HG02870 (cell line): ENCODE measurements at regions not wholly inside any gene's neighbourhood (a gene's known extent, or its start where the extent isn't known, plus 50 kb on each side); places are given as distances from the start of the nearest gene placed in this dataset.
"Not testable (repeated sequence)": the region's sequence is repeated elsewhere in the genome, so short reads cannot be mapped to it uniquely, and the experiment has no call there.

ENCODE experiments used
- ATAC-seq: cut with Tn5 transposase; IDR thresholded peaks from one replicate; pipeline ENCODE4 v1.9.1; 2021; ENCODE audit warnings: mild to moderate bottlenecking, moderate library complexity; ENCODE audit not compliant: unreplicated experiment

DNA sequence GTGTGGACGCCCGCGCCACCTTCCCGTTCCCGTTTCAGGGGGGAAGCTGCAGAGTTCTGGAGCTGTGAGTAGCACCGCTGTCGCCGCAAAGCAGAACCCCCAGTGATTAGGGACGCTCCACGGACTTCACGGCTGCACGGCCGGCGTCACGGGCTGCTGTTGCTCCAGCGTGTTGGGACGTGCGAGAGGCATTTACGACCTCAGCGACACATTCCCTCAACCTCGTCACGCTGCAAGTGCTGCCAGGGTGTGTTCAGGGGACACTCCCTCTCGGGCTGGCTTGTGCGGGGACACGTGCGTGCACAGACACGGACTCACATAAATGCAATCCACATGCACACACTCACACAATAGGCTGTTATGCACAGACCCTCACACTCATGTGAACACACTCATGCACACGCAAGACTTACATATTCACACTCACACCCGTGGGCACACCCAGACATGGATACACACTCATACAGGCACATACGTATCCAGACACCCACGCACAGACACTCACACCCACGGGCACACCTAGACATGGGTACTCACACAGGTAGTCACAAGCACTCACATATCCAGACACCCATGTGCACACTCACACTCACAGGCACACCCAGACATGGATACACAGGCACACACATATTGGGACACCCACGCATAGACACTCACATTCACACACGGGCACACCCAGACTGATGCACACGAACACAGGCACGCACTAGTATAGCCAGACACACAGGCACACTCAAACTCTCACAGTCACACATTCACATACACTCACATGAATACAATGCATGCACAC, 198.0 kb upstream of the ZNF469 start:
- not testable (repeated sequence) for ATAC-seq

- not testable (repeated sequence) for ATAC-seq
Observed at GRCh38 chr16:88185406-88185805, 197.4 kb upstream of the ZNF469 start.

DNA sequence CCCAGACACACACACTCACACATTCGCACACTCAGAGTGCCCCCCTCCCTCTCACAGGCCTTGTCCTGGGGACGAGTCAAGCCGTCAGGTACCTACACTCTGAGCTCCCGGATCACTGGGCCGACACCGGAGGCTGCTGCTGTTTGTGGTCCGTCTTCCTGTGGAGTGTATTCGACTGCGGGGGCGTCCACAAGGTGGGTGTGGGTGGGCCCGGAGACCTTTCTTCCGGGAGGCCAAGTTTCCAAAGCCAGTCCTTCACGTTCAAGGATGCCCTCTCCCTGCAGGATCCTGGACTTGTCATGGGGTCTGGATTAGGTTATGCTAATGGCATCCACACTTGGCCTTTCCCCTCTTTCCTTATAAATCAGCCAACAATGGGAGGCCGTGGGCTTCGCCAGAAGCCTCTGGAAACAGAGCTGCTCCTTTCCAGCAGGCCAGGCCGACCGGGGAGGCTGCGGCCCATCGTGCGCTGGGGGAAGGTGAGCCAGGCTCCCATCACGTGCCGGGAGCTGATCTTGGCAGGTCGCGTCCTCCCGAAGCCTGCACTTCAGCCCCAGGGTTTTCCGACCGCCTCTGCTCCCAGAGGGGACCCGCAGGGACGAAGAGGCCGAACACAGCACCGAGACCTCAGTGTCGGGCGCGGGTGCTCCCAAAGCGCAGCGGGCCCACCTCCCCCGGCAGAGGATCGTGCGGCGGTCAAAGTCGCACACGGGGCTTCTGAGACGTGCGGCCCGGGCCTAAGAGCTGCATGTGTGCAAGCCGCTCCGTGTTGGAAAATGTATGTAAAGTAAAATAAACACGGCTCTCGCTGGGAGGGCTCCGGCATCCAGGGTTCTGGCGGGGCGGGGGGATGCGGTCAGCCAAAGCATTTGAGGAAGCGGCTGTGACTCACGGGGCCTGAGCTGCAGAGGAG, 196.5 kb upstream of the ZNF469 start:
- not testable (repeated sequence) for ATAC-seq

- not testable (repeated sequence) for ATAC-seq
Observed at GRCh38 chr16:88186889-88187870, 195.6 kb upstream of the ZNF469 start.

DNA sequence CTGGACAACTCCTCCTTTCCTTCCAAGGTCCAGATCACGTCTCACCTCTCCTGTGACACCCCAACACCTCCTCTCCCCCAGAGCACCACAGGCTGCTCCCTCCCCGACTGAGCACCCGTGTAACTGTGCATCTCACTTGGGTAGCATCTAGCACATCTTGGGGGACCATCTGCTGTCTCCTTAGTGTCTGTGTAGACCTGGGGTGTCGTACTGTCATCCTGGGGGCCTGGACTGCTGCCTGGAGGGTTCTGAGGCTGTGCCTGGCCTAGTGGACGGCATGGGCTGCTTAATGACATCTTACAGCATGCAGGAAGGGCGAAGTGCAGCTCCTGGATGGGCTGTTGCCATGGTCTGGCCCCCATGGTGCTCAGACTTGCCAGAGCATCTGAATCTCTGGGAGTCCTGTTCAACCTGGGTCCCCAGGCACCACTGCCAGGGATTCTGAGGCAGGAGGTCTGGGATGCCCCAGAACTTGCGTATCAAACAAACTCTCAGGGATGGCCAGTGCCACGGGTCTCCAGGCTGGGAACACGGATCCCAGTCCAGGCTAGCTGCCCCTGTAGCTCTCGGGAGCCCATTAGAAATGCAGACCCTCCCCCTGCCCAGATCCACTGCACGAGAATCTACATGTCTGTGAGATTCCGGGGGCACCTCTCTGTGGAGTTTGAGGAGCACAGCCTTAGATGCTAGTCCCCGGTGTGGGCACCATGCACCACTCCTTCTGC, 194.4 kb upstream of the ZNF469 start:
- not testable (repeated sequence) for ATAC-seq

DNA sequence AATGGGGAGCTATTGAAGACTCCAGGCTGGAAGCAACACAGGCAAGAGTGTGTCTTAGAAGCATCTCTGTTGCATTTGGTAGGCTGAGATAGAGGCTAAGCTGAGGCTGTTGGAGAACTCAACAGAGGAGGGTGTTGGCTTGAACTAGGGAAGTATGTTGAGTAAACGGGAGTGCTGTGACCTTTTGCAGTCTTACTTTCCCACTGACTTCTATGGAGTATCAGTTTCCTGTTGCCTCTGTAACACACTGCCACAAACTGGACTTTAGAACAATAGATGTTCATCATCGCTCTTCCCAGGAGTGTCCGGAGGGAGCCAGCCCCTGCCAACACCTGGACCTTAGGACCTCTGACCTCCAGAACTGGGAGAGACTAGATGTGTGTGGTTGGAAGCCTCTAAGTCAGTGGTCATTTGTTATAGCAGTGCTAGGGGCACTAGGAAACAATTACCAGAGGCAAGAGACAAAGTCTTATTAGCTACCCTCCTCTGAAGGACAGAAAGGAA, 192.1 kb upstream of the ZNF469 start:
- ATAC-seq: not testable (repeated sequence)

DNA sequence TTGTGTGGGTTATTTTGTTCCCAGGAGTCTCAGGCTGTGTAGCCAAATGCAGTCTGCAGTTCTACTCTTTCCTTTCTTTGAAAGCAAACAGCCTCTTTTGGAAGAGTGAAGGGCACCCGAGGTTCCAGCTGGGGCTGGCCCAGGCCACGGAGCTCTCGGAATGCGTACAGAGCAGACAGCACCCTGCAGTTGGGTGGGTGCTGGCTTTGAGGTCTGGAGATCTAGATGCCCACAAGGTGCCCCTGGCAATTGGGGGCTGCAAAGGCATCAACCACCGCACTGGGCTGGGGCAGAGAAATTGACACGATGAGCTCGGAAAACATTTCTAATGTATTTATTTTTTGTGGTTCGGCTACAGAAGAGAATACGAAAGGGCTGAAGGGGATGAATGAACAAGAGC, 191.6 kb upstream of the ZNF469 start:
- not testable (repeated sequence) for ATAC-seq

DNA sequence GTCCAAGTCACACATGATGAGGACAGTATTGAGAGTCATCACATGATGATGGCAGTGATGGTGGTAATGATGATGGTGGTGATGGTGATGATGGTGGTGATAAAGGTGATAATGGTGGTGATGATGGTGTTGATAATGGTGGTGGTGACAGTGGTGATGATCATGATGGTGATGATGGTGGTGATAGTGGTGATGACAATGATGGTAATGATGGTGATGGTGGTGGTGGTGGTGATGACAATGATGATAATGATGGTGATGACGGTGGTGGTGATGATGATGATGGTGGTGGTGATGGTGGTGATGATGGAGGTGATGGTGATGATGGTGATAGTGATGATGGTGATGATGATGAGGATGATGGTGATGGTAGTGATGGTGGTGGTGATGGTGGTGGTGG, 190.2 kb upstream of the ZNF469 start:
- ATAC-seq: no peak

- not testable (repeated sequence) for ATAC-seq
Observed at GRCh38 chr16:88193706-88194396, 188.9 kb upstream of the ZNF469 start.

GRCh38 chr16:88194397-88195268, 188.1 kb upstream of the ZNF469 start:
- ATAC-seq: no peak

DNA sequence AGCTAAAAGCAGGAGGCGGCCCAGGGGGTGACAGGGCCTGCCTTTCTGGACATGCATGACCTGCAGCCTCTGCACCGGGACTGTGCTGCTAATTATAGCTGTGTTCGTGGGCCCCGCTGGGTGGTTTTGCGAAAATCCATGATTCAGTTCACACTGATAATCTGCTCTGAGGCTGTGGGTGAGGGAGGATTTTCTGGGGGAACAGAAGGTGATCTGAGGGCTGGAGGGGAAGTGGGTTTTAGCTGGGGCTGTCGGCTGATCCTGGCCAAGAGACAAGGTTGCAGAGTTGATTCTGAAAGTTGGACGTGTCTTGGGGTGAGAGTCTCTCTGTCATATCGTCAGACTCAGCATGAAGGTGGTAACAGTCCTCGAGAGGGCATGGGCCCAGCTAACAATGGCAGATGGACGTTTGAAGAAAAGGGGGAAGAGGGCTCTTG, 187.5 kb upstream of the ZNF469 start:
- no peak for ATAC-seq

DNA sequence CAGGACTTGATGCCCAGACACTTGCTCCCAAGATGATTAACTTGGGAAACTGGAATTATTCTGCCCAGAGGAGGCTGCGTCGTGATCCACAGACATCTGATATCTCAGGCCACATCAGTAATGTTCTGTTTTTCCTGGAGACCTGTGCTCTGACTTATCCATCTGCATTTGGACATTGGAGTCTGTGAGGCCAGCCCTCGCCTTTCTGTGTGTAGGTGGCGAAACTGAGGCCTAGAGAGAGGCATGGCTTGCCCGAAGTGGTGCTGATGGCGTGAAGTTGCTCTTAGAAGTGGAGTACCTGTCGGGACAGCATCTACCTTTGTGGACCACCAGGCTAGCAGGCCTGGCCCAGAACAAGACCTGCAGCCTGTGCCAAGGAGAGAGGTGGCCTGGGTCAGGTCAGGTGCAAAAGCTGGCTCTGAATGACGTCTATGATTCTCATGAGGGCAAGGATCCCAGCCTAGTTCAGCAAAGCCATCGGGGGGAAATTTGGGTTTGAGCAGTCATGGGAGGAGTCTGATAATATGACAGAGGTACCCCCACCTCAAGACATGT, 186.8 kb upstream of the ZNF469 start:
- ATAC-seq: no peak

GRCh38 chr16:88196471-88197400, 186.0 kb upstream of the ZNF469 start:
- ATAC-seq: no peak

DNA sequence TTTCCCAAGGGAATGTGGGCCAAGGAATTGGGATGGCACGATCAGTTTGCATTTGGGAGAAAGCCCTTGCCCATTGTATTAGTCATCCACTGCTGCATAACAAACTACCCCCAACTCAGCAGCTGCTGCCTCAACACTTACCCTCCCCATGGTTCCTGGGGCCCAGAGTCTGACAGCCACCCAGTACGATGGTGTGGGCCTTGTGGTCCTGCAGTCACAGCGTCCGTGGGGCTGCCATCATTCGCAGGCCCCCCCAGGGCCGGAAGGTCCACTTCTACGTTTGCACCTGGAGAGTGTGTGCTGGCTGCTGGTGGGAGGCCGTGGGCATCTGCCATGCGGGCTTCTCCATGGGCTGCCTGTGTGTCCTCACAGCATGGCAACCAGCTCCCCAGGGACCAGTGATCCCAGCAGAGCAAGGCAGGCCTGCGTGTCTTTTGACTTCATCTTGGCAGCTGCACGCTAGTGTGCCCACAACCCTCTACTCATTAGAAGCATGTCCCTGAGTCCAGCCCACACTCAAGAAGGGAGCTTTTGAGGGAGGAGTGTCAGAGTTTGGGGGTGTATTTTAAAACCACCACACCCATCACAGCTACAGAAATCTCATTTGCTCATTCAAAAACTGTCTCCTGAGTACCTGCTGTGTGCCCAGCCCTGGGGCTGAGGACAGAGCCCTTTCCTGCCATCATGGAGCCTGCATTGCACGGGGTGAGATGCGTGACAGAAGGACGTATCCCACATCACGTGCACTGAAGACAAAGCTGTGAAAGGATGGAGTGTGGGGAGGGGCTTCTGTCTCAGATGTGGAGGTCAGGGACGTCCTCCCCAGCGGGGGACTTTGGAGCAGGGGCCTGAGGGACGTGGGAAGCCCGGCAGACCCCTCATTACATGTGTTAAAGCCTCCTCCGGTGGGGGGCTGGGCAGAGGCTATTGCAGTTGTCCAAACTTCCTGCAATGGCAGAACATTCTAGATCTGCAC, 185.0 kb upstream of the ZNF469 start:
- ATAC-seq: no peak

DNA sequence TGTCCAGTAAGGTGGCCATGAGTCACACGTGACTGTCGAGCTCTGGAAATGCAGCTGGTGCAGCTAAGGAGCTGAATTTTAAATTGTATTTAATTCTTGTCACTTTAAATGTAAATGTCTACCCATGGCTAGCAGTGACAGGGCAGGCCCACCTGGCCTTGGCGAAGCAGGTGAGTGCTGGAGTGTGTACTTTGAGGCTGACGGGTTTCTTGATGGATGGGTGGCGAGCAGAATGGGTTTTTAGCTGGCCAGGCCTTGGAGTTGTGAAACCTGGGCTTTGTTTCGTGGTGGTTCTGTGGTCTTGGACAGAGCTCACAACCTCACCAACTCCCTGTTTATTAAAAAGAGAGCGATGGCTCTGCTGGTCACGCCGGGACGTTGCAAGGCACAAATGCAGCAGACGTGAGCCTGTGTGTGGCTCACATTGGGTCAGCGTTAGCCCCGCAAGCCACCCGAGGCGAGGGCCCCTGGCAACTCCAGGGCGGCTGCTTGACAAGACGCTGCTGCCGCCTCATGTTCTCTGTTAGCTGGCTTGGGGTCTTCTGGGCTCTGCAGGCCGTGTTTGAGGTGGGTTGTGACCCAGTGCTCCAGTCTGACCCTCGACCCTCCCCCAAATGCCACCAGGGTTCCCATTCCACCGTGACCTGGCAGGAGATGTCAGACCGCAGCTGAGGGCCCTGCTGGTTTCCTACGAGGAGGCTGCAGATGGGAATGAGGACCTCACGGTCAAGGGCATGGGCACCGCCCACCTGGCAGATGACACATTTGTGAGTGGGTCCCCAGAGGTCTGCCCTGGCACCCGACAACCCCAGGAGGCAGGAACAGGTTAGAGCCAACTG, 184.1 kb upstream of the ZNF469 start:
- ATAC-seq: not testable (repeated sequence)
